Urothelium cell line (cell line): ENCODE measurements at regions not wholly inside any gene's neighbourhood (a gene's known extent, or its start where the extent isn't known, plus 50 kb on each side); places are given as distances from the start of the nearest gene placed in this dataset.
"Not testable (repeated sequence)": the region's sequence is repeated elsewhere in the genome, so short reads cannot be mapped to it uniquely, and the experiment has no call there.

Source experiments
- DNase-seq: peaks from one replicate; pipeline ENCODE4 v3.0.0; 2011; ENCODE audit warnings: low spot score, mixed read lengths
- FAIRE-seq: peaks from 2 replicates; lab custom pipeline; 2011; peaks lifted over from hg19 to GRCh38; lab: Jason Lieb, UNC

DNA sequence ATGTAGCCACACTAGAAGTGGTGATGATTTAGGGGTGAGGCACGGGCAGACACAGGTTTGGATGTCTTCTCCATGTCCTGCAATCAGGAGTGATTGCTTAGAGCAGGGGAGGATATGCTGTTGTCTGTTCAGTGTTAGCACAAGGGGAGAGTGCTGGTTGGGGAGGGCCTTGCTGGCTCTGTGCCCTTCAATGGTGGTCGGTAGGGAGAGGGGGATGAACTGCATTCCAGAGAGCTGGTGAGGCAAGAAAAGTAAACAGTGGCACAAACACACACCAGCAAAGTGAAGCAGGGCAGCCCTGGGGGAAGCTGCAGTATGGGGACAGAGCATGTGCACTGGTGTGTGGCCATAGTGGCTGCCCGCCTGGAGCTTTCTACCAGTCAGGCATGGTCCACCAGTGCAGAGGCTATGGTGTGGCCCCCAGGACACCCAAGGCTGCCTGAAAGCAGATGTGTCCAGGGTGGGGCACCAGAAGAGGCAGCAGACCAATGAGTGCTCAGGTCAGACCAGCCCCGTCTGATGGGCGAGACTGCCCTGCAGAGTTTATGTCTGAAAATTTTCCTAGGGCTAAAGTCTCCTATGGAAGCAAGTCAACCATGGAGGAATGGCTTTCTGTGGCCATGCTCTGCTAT is 1676.9 kb downstream of the PCDH9 start:
- FAIRE-seq, result no peak
- no peak for DNase-seq

DNA sequence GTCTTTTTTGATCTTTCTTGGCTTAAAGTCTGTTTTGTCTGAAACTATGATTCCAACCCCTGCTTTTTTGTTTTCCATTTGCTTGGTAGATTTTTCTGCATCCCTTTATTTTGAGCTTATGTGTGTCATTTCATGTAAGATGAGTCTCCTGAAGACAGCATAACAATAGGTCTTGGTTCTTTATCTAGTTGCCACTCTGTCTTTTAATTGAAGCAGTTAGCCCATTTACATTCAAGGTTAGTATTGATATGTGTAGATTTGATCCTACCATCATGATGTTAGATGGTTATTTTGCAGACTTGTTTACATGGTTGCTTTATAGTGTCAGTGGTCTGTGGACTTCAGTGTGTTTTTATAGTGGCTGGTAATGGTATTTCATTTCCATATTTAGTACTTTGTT is 1678.9 kb downstream of the PCDH9 start:
- no peak for FAIRE-seq
- no peak for DNase-seq

DNA sequence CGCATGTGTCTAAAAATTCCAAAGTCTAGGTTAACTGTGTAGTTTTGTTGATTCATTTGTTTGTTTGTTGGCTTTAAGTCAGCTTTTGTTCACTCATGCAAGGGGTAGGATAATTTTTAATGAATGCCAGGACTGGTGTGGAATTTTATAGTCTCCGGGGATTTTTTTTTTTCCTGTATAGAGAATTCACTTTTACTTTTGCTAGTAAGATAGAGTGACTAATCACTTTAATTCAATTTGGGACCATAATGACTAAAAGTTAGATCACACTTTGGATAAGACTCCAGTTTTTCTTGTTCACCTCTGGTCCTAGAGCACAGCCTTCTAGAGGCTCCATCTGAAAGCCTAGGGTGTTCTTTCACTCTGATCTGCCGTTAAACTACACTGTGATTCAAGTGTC is 1690.0 kb downstream of the PCDH9 start:
- no peak for DNase-seq
- no peak for FAIRE-seq

DNA sequence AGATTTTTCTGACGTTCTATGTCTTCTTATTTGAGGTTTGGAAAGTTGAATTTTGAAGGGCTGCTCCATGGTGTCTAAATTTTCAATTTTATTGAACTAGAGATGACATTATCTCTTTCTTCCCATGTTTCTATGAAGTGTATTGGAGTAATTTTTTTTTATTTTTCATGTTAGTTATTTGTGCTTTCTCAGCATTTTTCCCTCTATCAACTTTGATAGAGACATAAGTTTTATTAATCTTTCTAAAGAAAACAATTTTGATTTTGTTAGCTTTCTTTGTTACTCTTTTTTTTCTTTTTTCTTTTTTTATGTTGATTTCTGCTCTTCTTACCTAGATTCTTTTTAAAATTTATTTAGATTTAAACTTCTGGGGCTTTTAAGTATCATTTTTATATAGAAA is 1694.8 kb downstream of the PCDH9 start:
- DNase-seq (no peak), FAIRE-seq (no peak)

DNA sequence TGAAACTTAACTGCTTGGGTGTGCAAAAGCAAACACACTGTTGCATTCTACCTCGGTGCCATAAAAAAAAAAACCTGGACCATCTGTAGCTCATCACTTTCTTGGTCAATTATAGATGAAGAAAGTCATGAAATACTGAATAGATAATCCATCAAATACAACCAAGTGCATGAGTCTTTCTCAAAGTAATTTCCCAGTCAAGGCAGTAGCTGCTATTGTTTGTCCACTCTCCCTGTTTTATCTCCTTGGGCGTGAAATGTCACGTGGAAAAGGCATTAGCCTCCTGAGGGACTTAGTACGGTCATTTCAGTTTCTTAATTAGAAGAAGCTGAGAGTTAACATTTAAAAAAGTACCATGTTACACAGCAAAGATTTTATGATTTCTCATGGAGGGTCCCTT is 1697.9 kb downstream of the PCDH9 start:
- DNase-seq, result no peak
- FAIRE-seq, result no peak

DNA sequence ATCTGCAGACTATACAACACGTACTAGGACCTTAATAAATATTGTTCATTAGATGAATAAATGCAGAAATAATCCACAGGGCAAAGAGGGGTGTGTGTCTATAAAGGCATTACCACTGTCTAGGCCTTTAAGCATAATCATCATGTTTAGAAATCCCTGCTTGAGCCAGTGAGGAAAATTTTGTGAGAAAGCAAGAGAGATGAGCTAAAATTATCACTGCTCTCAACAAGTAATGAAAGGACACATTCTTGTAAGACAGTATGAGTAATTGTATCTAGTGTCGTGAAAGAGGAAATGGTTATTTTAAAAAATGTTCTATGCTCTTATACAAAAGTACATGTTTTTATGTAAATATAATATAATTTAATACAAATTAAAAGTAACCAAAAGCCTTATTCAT is 1699.4 kb downstream of the PCDH9 start:
- no peak for DNase-seq
- FAIRE-seq, result no peak

DNA sequence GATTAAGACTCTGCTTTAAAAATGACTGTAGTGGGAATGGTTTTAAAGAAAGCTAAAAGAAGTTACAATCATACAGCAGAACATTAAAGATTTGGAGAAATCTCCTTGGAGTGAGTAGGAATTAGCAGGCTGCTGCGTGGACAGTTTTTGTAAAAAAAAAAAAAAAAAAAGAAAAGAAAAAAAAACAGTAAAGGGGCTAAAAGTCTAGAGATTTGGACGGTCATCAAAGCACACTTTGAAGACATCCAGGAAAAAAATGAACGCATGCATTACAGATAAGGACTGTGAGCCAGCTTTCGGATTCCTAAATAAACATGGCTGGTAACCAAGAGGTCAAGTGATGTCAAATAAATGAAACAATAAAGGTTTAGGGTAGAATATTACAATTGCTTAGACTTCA is 1700.6 kb downstream of the PCDH9 start:
- DNase-seq (no peak), FAIRE-seq (no peak)

DNA sequence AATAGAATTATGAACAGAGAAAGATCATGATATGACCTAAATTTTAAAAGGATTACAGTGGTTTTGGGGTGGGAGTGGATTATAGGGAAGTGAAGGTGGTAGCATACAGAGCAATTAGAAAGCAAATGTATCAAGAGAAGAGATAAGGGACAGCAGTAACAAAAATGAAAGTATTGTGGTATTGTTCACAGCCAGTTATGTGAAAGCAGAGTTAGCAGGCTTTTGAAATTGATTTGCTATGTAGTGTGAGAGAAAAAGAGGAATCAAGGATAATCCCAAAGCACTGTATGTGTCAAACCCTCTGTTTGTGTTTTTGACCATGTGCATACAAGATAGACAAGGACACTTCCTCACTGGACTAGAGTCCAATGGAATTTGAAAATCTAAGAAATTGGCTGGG is 1721.4 kb downstream of the PCDH9 start:
- no peak for DNase-seq
- FAIRE-seq, result no peak

DNA sequence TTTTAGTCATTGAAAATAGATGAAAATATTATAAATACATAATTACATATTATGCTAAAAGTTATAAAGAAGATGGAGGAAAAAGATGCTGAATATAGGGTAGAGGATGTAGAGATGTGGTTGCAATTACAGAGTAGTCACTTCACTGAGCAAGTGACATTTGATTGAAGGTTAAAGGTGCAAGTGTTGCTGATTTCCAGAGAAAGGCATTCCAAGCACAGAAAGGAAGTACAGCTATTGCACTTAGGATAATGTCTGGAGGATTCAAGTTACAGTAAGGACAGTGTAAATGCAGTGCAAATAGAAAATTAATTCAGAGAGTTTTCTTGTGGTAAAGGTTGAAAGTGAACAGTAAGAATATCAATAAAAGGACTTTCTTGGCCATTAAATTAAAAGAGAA is 1721.8 kb downstream of the PCDH9 start:
- DNase-seq (no peak), FAIRE-seq (no peak)

DNA sequence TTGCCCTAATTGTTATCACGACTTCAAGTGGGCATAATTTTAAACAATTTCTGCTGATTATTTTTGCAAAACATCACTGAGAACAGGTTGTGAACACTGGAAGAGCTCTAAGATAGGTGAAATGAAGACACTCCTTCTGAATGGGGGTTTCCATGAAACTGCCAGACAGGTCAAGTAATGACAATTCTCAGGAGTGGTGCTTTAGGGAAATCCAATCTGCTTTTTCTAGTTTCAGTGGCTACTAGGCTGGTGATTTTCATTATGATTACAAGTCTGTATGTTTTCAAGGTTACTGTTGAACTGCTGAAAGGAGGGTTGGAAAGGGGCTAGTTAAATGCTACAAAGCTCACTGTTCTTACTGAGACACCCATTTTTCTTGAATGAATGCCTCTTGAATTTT is 1724.2 kb downstream of the PCDH9 start:
- DNase-seq, result no peak

DNA sequence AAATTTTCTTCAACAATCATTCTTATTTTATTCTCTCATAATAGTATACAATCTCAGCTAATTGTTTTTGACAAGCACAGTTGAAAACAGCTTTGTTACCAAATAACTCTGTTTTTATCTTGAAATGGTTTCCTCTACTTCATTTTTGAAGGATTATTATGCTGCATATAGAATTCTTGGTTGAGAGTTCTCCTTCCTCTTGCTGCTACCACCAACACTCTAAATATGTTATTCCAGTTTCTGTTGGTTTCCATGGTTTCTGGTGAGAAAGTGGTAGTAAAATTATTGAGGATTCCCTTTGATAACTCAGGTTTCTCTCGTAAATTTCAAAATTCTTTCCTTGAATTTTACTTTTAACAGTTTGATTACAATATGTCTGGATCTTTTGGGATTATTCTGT is 1725.9 kb downstream of the PCDH9 start:
- FAIRE-seq (no peak), DNase-seq (no peak)

More for the DNA sequence above, 1724.2 kb downstream of the PCDH9 start:
- FAIRE-seq, result no peak

DNA sequence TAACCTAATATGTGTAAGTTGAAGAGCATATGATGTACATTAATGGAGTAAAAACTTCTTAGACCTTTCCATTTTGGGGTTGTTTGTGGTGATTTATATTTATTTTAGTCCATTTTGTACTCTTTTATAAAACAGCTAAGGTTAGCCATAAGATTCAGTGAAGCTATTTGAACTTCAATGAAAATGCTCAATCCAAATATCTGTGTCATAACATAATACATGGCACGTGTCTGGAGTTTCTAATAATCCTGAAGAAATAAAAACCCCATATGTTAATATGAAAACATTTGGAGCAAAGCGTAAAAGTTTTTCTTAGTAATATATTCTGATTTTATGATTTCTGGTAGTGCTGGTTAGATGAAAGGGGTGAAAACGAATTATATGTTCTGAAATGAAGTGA is 1729.7 kb downstream of the PCDH9 start:
- FAIRE-seq (no peak), DNase-seq (no peak)

DNA sequence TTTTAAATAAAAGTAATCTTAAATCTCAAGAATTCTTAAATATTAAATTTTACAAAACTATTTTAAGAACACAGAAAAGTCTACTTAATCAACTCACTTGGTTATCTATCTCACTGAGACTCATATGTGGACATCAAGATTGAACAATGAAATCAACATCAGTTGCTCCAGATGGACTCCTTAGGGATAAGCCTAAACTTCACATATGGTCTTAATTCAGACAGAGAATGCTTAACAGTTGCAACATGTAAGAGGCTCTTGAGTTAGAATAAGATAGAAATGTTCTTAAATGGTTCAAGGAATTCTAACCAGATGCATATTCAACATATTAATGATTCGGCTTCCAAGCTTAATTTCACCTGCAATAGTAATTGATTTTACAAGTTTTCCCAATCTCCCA is 1730.9 kb downstream of the PCDH9 start:
- FAIRE-seq (no peak), DNase-seq (no peak)

DNA sequence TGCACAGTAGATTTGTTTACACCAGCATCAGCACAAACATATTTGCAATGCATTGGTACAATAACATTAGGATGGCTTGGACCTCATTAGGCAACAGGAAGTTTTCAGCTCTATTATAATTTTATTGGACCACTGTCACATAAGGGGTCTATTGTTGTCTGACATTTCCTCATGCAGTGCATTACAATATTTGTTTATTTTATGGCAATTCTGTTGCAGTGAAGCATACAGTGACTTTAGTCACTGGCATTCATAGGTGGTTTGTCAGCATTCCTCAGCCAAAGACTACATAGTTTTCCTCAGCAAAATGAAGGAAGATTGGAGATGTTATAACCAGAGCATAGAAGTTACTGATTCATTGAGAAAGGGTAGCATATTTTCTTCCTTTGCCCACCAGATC is 1732.9 kb downstream of the PCDH9 start:
- FAIRE-seq (no peak), DNase-seq (peak; percentile 5)

DNA sequence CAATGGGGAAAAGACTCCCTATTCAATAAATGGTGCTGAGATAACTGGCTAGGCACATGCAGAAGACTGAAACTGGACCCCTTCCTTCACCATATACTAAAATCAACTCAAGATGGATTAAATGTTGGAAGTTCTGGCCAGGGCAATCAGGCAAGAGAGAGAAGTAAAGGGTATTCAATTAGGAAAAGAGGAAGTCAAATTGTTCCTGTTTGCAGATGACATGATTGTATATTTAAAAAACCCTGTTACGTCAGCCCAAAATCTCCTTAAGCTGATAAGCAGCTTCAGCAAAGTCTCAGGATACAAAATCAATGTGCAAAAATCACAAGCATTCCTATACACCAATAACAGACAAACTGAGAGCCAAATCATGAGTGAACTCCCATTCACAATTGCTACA is 1739.4 kb downstream of the PCDH9 start:
- not testable (repeated sequence) for DNase-seq

DNA sequence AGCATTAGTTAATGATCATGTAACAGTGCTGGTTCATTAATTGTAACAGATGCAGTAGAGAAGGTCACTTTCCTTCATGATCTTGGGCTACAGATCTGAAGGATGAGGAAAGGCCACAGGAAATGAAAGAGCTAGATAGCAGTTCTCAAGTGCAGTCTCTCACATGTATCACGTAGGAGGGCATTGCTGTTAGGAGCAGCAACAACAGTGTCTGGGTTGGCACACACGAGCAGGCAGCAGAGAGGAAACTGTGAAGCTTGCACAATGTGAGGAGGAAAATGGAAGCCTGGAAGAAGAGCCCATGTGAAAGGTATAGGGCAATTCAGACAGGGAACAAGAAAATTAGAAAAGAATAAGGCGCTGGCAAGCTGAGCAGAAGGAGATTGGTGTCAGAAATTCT is 1741.5 kb downstream of the PCDH9 start:
- FAIRE-seq (no peak), DNase-seq (no peak)

More for the DNA sequence above, 1739.4 kb downstream of the PCDH9 start:
- not testable (repeated sequence) for FAIRE-seq

DNA sequence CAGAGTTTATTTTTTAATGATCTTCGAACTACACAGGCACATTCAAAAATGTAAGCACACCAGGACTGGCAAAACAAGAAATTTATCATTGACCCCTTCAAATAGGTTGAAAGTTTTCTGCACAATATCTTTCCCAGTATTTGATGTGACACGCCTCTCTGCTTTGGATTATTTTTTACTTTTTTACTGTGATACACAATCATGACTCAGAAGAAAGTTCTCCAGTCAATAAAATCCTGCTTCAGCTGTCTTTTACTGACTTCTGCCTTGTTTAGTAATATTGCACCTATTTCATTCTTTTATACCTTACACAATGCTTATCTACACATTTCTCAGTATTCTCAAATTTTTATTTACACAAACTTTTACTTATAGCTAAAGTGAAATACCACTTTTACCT is 1750.4 kb downstream of the PCDH9 start:
- DNase-seq (no peak), FAIRE-seq (no peak)

DNA sequence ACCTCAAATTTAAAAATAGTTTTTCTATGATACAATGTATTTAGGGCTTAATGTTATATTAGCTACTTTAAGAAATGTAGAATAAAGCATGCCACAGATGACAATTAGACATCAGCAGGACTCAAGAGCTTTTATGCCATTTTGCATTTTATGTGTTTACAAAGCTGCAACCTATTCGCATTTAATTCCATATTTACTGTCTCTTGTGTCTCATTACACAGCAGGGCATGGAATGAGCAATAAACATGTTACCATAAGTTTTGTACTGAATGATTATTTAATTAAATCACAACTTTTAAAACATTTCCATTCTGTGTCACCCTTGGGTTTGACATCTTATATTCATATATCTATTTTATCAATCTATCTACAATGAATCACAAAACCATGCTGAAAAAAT is 1756.9 kb downstream of the PCDH9 start:
- DNase-seq, result no peak
- FAIRE-seq, result no peak

DNA sequence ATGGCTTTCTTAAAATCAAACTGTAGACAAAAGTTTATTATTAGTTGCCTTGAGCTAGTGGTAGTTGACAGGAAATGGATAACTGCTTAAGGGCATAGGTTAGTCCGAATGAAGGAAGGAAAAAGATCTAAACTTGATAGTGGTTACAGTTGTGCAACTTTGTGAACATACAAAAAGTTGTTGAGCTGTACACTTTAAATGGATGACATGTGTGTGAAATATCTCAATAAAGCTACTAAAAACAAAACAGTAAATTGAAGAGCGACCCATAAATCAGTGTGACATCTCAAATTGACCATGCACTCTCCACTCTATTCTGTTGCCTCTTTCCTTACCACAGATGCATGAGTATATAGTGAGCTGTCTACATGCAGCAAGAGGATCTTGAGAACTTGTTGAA is 1757.8 kb downstream of the PCDH9 start:
- FAIRE-seq, result no peak
- no peak for DNase-seq

DNA sequence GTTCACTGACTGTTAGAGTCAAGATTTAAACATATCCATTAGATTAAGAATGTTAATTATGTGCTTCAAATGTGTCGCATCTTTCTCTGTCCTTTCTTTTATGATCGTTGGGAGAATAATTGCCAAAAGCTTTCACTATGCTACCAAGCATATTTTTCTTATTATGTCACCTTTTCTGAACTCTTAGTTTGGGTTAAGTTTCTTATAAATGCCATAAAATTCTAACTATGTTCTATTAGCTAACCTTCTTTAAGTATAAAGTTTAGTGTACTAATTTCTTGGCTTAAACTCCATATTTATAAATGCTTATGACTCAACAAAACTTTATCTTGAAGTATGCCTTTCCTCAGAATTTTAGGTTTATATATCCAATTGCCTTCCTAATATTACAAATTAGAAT is 1759.4 kb downstream of the PCDH9 start:
- FAIRE-seq, result no peak
- no peak for DNase-seq

DNA sequence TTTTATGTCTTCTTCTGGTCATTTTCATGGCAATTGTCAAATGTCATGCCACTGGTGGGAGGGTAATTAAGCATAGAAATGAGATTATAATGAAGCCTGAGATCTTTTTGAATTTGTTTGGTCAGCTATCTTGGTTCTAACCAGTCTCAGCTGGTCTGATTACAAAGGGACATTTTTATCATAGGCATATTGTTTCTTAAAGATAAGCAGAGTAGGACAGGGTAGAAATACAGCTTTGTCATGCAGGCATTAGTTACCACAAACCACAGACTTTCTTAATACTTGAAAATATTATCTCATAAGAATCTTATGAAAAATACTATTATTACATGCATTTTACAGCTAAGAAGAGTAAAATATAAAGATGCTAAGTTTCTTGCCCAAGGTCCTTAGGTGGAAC is 1761.5 kb downstream of the PCDH9 start:
- FAIRE-seq (no peak), DNase-seq (no peak)

DNA sequence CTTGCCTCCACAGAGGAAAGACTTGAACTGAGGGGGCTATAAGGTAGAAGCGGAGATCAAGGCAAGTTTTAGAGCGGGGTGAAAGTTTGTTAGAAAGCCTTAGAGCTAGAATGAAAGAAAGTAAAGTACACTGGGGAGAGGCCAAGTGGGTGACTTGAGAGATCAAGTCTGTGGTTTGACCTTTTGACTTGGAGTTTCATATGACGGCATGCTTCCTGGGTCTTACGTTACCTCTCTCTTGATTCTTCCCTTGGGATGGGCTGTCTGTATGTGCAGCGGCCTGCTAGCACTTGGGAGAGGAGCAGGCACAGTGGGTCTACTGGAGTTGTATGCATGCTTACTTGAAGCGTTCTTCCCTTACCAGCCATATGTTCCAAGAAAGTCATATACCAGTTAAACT is 1768.5 kb downstream of the PCDH9 start:
- FAIRE-seq (no peak), DNase-seq (no peak)

DNA sequence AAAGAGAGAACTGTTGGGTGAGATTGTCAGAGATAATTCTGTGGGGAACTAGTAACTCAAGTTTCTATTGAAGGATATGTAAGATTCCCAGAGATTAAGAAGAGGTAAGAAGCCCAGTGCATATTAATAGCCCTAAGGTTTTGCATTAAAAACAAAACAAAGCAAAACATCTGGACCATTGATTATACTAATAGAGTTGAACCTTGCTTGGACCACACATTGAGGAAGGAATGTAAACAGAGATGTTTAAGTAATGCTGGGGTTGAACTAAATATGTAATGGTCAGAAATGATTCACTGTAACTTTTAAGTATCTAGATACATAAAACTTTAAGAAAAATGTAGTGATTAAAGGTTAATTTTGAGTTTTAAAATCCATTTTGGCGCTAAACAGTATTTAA is 1770.0 kb downstream of the PCDH9 start:
- no peak for DNase-seq
- FAIRE-seq, result no peak
